Panc1 (cell line): ENCODE measurements at regions not wholly inside any gene's neighbourhood (a gene's known extent, or its start where the extent isn't known, plus 50 kb on each side); places are given as distances from the start of the nearest gene placed in this dataset.

Experiments
- CTCF ChIP-seq: fragments of 450-650 bp; IDR thresholded peaks from 2 replicates; pipeline ENCODE4 v1.5.1; 2017; ENCODE audit warnings: mild to moderate bottlenecking
- POLR2AphosphoS5 ChIP-seq: IDR thresholded peaks from 2 replicates; pipeline ENCODE4 v1.6.1; 2012; ENCODE audit warnings: mild to moderate bottlenecking, low read depth, low read length, moderate library complexity
- REST ChIP-seq, 2 experiments: IDR thresholded peaks; 2 replicates each; pipeline ENCODE4 v1.6.1; 2011 to 2012; ENCODE audit warnings: low read depth in 2 of 2, control low read depth in 1 of 2, low read length in 1 of 2, mild to moderate bottlenecking in 1 of 2, moderate library complexity in 1 of 2; ENCODE audit not compliant: insufficient read depth in 1 of 2
- SIN3A ChIP-seq: IDR thresholded peaks from 2 replicates; pipeline ENCODE4 v1.6.1; 2012; ENCODE audit warnings: low read depth, mild to moderate bottlenecking, low read length, moderate library complexity, borderline replicate concordance; ENCODE audit not compliant: insufficient read depth
- TCF7L2 ChIP-seq: IDR thresholded peaks from 2 replicates; pipeline ENCODE4 v1.6.1; 2011; ENCODE audit warnings: mild to moderate bottlenecking, low read depth, low read length, inconsistent platforms

- TF ChIP-seq REST (IDR thresholded peaks at IDR 0.05; ENCODE audit: insufficient read depth in 1 of 2, low read depth in 2 of 2, low read length in 1 of 2): no peak
- peak; percentile 34; the same call in 1 of the 2 replicates for TF ChIP-seq CTCF
- no peak for TF ChIP-seq POLR2AphosphoS5
- TF ChIP-seq TCF7L2: no peak
- TF ChIP-seq SIN3A: no peak
Observed at GRCh38 chr2:211035548-211036185, 479.3 kb downstream of the CPS1 start.
